Spleen (tissue), 11 donors: ENCODE measurements at regions not wholly inside any gene's neighbourhood (a gene's known extent, or its start where the extent isn't known, plus 50 kb on each side); places are given as distances from the start of the nearest gene placed in this dataset.

ENCODE experiments used
- DNase-seq: peaks from one replicate; pipeline ENCODE4 v3.0.0-alpha.2; 2020
- H3K27ac ChIP-seq, 8 donors: fragments of 200-600 bp; sonication (generic) in 7 of 8; 1 replicate in 4 of 8; 2 replicates in 4 of 8; pipeline versions ENCODE4 v1.5.0 to v1.8.0; 2016 to 2021; ENCODE audit warnings: inconsistent platforms in 4 of 8, mild to moderate bottlenecking in 4 of 8, moderate library complexity in 1 of 8
- H3K27me3 ChIP-seq, 7 donors: fragments of 200-600 bp; sonication (generic) in 6 of 7; replicated peaks in 1 of 7; 1 replicate in 4 of 7; 2 replicates in 3 of 7; pipeline versions ENCODE4 v1.5.0 to v1.8.0; 2016 to 2021; ENCODE audit warnings: inconsistent platforms in 3 of 7, mild to moderate bottlenecking in 1 of 7
- H3K36me3 ChIP-seq, 6 donors: fragments of 200-600 bp; sonication (generic) in 5 of 6; 1 replicate in 4 of 6; 2 replicates in 2 of 6; pipeline versions ENCODE4 v1.5.0 to v1.8.0; 2016 to 2021; ENCODE audit warnings: inconsistent platforms in 2 of 6
- H3K4me1 ChIP-seq, 6 donors: fragments of 200-600 bp; sonication (generic) in 5 of 6; 1 replicate in 3 of 6; 2 replicates in 3 of 6; pipeline versions ENCODE4 v1.5.0 to v1.8.0; 2016 to 2021; ENCODE audit warnings: inconsistent platforms in 3 of 6
- H3K4me3 ChIP-seq, 8 donors: fragments of 200-600 bp; sonication (generic) in 7 of 8; 1 replicate in 4 of 8; 2 replicates in 4 of 8; pipeline versions ENCODE4 v1.5.0 to v1.8.0; 2016 to 2021; ENCODE audit warnings: inconsistent platforms in 4 of 8, mild to moderate bottlenecking in 4 of 8, moderate library complexity in 2 of 8
- H3K9me3 ChIP-seq, 8 donors: fragments of 200-600 bp; sonication (generic) in 7 of 8; 1 replicate in 4 of 8; 2 replicates in 4 of 8; pipeline versions ENCODE4 v1.5.0 to v1.8.0; 2016 to 2021; ENCODE audit warnings: inconsistent platforms in 4 of 8
- CTCF ChIP-seq, 11 experiments: fragments of 200-600 bp in 7 of 11; fragments of 450-650 bp in 4 of 11; sonication (generic) in 4 of 11; IDR thresholded peaks in 8 of 11; conservative IDR thresholded peaks in 3 of 11; 1 replicate in 7 of 11; 2 replicates in 4 of 11; pipeline versions ENCODE4 v1.4.0 to v1.8.0; 2016 to 2021; ENCODE audit warnings: antibody characterized with exemption in 11 of 11, inconsistent platforms in 4 of 11, mild to moderate bottlenecking in 1 of 11
- POLR2A ChIP-seq, 3 donors: fragments of 450-650 bp; IDR thresholded peaks; one replicate each; pipeline ENCODE4 v1.5.1; 2017; ENCODE audit warnings: antibody characterized with exemption in 3 of 3, mild to moderate bottlenecking in 1 of 3
- POLR2AphosphoS5 ChIP-seq, 3 donors: sonication (generic); formaldehyde crosslinking; IDR thresholded peaks; one replicate each; pipeline ENCODE4 v1.5.1; 2017; ENCODE audit warnings: antibody characterized with exemption in 3 of 3
- WGBS, 5 donors: extraction: QIAGEN DNeasy Blood & Tissue Kit in 3 of 5; methylation state at CpG; one replicate each; pipeline versions ENCODE4 v1.1.5 to v1.1.7; 2013 to 2018; 5-methylcytosine and 5-hydroxymethylcytosine counted together
- intact Hi-C: fragments of 100-400 bp; cut with DNase I; formaldehyde crosslinking; loops from one replicate; pipeline ENCODE4 v1.15.0; 2023; ENCODE audit warnings: low total_unique reads
- donor health status: healthy with polysubstance abuse.
- donor health status: DM: no; HTN: no; CAD: no; lungs with moderate emphysema.
- donor health status: DM: no; HTN: no; CAD: no.
- donor health status: Bipolar disorder and iron deficiency.
- donor health status: healthy.
- donor health status: DM: no; HTN: no; CAD: no.
- donor health status: DM: yes; HTN: yes; CAD: no.

DNA sequence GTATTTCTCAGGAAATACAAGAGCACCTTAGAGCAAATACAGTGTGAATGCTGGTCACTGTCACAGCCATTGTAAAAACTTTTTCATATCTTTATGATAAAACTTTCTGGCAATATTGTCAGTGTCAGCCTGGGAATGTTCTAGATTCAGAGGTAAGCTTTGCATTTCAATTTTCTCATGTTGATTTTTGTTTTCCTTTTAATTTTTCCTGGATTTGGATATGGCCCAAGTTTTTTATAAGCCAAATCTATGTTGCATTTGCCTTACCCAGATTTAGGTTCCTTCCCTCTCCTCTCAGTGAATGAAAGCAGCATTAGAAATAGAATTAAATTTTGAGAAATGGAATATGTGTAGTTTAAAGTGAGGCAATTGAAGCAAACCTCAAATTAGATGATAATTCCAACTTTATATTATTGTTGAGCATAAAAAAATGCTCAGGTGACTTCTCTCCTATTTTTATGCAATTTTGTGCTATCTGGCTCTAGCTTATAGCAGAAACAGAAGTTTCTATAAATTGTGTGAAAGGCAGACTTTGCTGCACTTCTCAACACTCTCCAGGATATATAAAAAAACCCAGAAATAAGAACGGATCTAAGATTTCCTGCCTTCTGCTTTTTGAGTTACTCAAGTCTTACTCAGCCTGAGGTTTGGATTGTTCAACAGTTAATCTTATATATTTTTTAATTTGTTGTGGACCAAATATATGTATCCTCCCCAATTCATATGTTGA, 368.2 kb upstream of the PRICKLE1 start:
- H3K27ac ChIP-seq = no peak overlapping the region
- H3K36me3 ChIP-seq = no peaks in the 10 kb centered on the region
- H3K4me3 ChIP-seq = no peak overlapping the region
- no peaks in the 10 kb centered on the region for H3K27me3 ChIP-seq
- H3K4me1 ChIP-seq = no peaks in the 10 kb centered on the region
- DNase-seq = no peak
- intact Hi-C loops = no loop called here
- peaks cover 0 to 4% (median 0%) of the 10 kb centered on the region in 8 donors for H3K9me3 ChIP-seq
- no peak for TF ChIP-seq POLR2A (IDR thresholded peaks at IDR 0.05)
- no peak for TF ChIP-seq CTCF (IDR thresholded peaks at IDR 0.05 in 8 of 11, conservative IDR thresholded peaks at IDR 0.05 in 3 of 11)
- no peak for TF ChIP-seq POLR2AphosphoS5 (IDR thresholded peaks at IDR 0.05)
- 12 to 28% (median 24%) methylated on average over 1 of the region's 1 CpG for WGBS, 5 donors

DNA sequence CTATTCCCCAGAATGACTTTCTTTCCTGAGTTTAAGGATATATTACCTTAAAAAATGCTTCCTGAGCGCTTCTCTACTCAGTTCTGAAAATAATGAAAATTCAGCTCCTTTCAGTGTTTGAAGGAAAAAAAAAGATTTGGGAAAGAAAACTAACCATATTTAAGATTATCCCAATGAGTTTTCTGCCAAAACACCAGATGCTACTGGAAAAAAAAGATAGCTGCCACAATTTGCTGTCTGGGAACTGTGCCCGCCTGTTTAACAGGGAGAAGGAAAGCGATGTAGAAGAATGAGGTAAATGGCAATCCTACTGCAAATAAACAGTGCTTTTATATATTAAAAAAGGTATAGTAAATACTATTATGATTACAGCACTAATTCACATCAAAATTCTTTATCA, 367.6 kb upstream of the PRICKLE1 start:
- no peak overlapping the region for H3K4me3 ChIP-seq
- H3K27me3 ChIP-seq = no peaks in the 10 kb centered on the region
- no peaks in the 10 kb centered on the region for H3K4me1 ChIP-seq
- TF ChIP-seq POLR2AphosphoS5 (IDR thresholded peaks at IDR 0.05) (no peak), CTCF (IDR thresholded peaks at IDR 0.05 in 8 of 11, conservative IDR thresholded peaks at IDR 0.05 in 3 of 11) (no peak), POLR2A (IDR thresholded peaks at IDR 0.05) (no peak)
- no peak overlapping the region for H3K27ac ChIP-seq
- H3K36me3 ChIP-seq = no peaks in the 10 kb centered on the region
- no peak for DNase-seq
- WGBS, 5 donors = 86 to 99% (median 91%) methylated on average over 3 of the region's 3 CpGs
- intact Hi-C loops = no loop called here
- H3K9me3 ChIP-seq = peaks cover 0 to 6% (median 0%) of the 10 kb centered on the region in 8 donors

DNA sequence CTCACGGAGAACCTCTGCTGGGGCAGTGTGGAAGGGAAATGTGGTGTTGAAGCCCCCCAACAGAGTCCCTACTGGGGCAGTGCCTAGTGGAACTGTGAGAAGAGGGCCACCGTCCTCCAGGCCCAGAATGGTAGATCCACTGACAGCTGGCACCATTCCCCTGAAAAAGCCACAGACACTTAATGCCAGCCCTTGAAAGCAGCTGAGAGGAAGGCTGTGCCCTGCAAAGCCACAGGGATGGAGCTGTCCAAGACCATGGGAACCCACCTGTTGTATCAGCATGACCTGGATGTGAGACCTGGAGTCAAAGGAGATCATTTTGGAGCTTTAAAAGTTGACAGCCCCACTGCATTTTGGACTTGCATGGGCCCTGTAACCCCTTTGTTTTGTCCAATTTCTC, 363.5 kb upstream of the PRICKLE1 start:
- H3K4me1 ChIP-seq = no peaks in the 10 kb centered on the region
- H3K9me3 ChIP-seq = peaks cover 0 to 7% (median 0%) of the 10 kb centered on the region in 8 donors
- no peak overlapping the region for H3K27ac ChIP-seq
- H3K27me3 ChIP-seq = no peaks in the 10 kb centered on the region
- no peaks in the 10 kb centered on the region for H3K36me3 ChIP-seq
- no peak overlapping the region for H3K4me3 ChIP-seq
- intact Hi-C loops = no loop called here
- no peak for DNase-seq
- TF ChIP-seq POLR2AphosphoS5 (IDR thresholded peaks at IDR 0.05) (no peak), CTCF (IDR thresholded peaks at IDR 0.05 in 8 of 11, conservative IDR thresholded peaks at IDR 0.05 in 3 of 11) (no peak), POLR2A (IDR thresholded peaks at IDR 0.05) (no peak)
- 89 to 94% (median 92%) methylated on average over 2 of the region's 2 CpGs for WGBS, 5 donors

DNA sequence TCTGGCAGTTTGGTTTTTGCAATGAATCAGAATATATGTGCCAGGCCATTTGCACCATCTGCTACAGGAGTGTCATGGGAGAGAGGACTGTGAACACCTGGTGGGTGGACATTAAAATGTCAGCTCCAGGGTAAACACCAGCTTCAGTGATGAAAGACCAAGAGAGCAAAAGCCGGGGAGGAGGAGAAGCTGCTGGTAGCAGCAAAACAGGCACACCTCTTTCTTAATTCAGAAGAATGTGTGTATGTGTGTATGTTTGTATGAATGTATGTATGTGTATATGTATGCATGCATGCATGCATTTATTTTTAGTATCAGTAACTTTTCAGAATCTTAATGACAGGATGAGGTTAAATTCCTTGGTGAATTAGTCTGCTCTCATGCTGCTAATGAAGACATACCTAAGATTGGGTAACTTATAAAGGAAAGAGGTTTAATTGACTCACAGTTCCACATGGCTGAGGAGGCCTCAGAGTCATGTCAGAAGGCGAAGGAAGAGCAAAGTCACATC, 357.4 kb upstream of the PRICKLE1 start:
- Histone ChIP-seq H3K36me3 (no peaks in the 10 kb centered on the region), H3K27me3 (no peaks in the 10 kb centered on the region), H3K27ac (no peak overlapping the region), H3K9me3 (peaks cover 0 to 25% (median 20%) of the 10 kb centered on the region in 8 donors), H3K4me1 (no peaks in the 10 kb centered on the region), H3K4me3 (no peak overlapping the region)
- intact Hi-C loops = no loop called here
- TF ChIP-seq POLR2AphosphoS5 (IDR thresholded peaks at IDR 0.05) (no peak), POLR2A (IDR thresholded peaks at IDR 0.05) (no peak), CTCF (IDR thresholded peaks at IDR 0.05 in 8 of 11, conservative IDR thresholded peaks at IDR 0.05 in 3 of 11) (no peak)
- DNase-seq = no peak
- WGBS, 5 donors = 79 to 88% (median 85%) methylated on average over 2 of the region's 2 CpGs
